RWPE1 (cell line): ENCODE measurements at regions not wholly inside any gene's neighbourhood (a gene's known extent, or its start where the extent isn't known, plus 50 kb on each side); places are given as distances from the start of the nearest gene placed in this dataset.

Source experiments
- CTCF ChIA-PET: fragments of 350-600 bp; sonication (Branson Sonifier 250); formaldehyde crosslinking; extraction: SDS; loops from one replicate; lab custom pipeline; 2021; lab: Yijun Ruan, JAX
- POLR2A ChIA-PET: fragments of 400-600 bp; formaldehyde crosslinking; extraction: SDS; loops from one replicate; lab custom pipeline; 2020; ENCODE audit warnings: antibody characterized with exemption; ENCODE audit not compliant: low non-redundant PET; lab: Yijun Ruan, JAX
- DNase-seq: peaks from one replicate; pipeline ENCODE4 v3.0.0; 2012; ENCODE audit warnings: low spot score
- H3K27ac ChIP-seq: fragments of 450-650 bp; 2 replicates; pipeline ENCODE4 v1.5.1; 2017
- CTCF ChIP-seq: fragments of 450-650 bp; conservative IDR thresholded peaks from 2 replicates; pipeline ENCODE4 v1.5.1; 2017; ENCODE audit warnings: low read depth, mild to moderate bottlenecking

GRCh38 chr11:122393209-122393860 is 262.2 kb upstream of the UBASH3B start:
- ChIA-PET CTCF (interaction anchor here (0.6 kb wide), 1 partner anchor 149 kb away, joined by 5 read pairs; no protein-coding TSS in a partner anchor), POLR2A (no interaction called here)
- no peak overlapping the region for H3K27ac ChIP-seq
- DNase-seq = no peak
- TF ChIP-seq CTCF = no peak

- CTCF ChIA-PET = interaction anchor here (0.6 to 0.8 kb wide), 3 partner anchors 16 to 254 kb away, joined by 3 to 4 read pairs (median 3); no protein-coding TSS in a partner anchor
- POLR2A ChIA-PET = no interaction called here
Observed at GRCh38 chr11:122392508-122392907, 263.0 kb upstream of the UBASH3B start.

GRCh38 chr11:122391049-122391448 is 264.5 kb upstream of the UBASH3B start:
- TF ChIP-seq CTCF = no peak
- CTCF ChIA-PET = no interaction called here
- no peak for DNase-seq
- no peak overlapping the region for H3K27ac ChIP-seq
- POLR2A ChIA-PET = no interaction called here

More at GRCh38 chr11:122392508-122392907, 263.0 kb upstream of the UBASH3B start:
- H3K27ac ChIP-seq = no peak overlapping the region
- no peak for TF ChIP-seq CTCF
- DNase-seq = no peak

- no peak for TF ChIP-seq CTCF
- no peak for DNase-seq
- ChIA-PET POLR2A (no interaction called here), CTCF (no interaction called here)
- H3K27ac ChIP-seq = no peak overlapping the region
Observed at GRCh38 chr11:122383186-122383585, 267.2 kb upstream of the BLID start.

GRCh38 chr11:122375687-122376399 is 259.8 kb upstream of the BLID start:
- ChIA-PET CTCF (interaction anchor here (0.6 kb wide), 1 partner anchor 173 kb away, joined by 4 read pairs; no protein-coding TSS in a partner anchor), POLR2A (no interaction called here)
- no peak overlapping the region for H3K27ac ChIP-seq
- peak; percentile 10 for DNase-seq
- no peak for TF ChIP-seq CTCF

GRCh38 chr11:122368796-122369195 is 252.8 kb upstream of the BLID start:
- no peak overlapping the region for H3K27ac ChIP-seq
- TF ChIP-seq CTCF = no peak
- POLR2A ChIA-PET = no interaction called here
- CTCF ChIA-PET = no interaction called here
- no peak for DNase-seq
